Spleen (tissue), 7 donors: ENCODE measurements at regions not wholly inside any gene's neighbourhood (a gene's known extent, or its start where the extent isn't known, plus 50 kb on each side); places are given as distances from the start of the nearest gene placed in this dataset.

Source experiments
- CTCF ChIP-seq, 11 experiments: fragments of 200-600 bp in 7 of 11; fragments of 450-650 bp in 4 of 11; sonication (generic) in 4 of 11; IDR thresholded peaks in 8 of 11; conservative IDR thresholded peaks in 3 of 11; 1 replicate in 7 of 11; 2 replicates in 4 of 11; pipeline versions ENCODE4 v1.4.0 to v1.8.0; 2016 to 2021; ENCODE audit warnings: antibody characterized with exemption in 11 of 11, inconsistent platforms in 4 of 11, mild to moderate bottlenecking in 1 of 11
- POLR2A ChIP-seq, 3 donors: fragments of 450-650 bp; IDR thresholded peaks; one replicate each; pipeline ENCODE4 v1.5.1; 2017; ENCODE audit warnings: antibody characterized with exemption in 3 of 3, mild to moderate bottlenecking in 1 of 3
- donor health status: DM: no; HTN: no; CAD: no; lungs with moderate emphysema.
- donor health status: DM: no; HTN: no; CAD: no.
- donor health status: DM: no; HTN: no; CAD: no.

GRCh38 chr9:27802418-27802817 is 229.1 kb upstream of the C9orf72 start:
- TF ChIP-seq CTCF (IDR thresholded peaks at IDR 0.05 in 8 of 11, conservative IDR thresholded peaks at IDR 0.05 in 3 of 11) (no peak), POLR2A (IDR thresholded peaks at IDR 0.05) (no peak)
